GM12864 (cell line): ENCODE measurements at regions not wholly inside any gene's neighbourhood (a gene's known extent, or its start where the extent isn't known, plus 50 kb on each side); places are given as distances from the start of the nearest gene placed in this dataset.
"Not testable (repeated sequence)": the region's sequence is repeated elsewhere in the genome, so short reads cannot be mapped to it uniquely, and the experiment has no call there.

Experiments used
- DNase-seq: peaks from one replicate; pipeline ENCODE4 v3.0.0-alpha.2; 2011; ENCODE audit warnings: low read depth
- H3K4me3 ChIP-seq: 2 replicates; pipeline ENCODE4 v1.5.1; 2011; ENCODE audit warnings: mild to moderate bottlenecking, low read depth, low read length, control low read depth
- CTCF ChIP-seq: IDR thresholded peaks from 2 replicates; pipeline ENCODE4 v1.5.1; 2011; ENCODE audit warnings: low read depth, mild to moderate bottlenecking, moderate library complexity, low read length, control low read depth, inconsistent platforms; ENCODE audit errors: missing control alignments

GRCh38 chr7:83837683-83838082 is 188.7 kb upstream of the SEMA3E start:
- H3K4me3 ChIP-seq: no peak overlapping the region
- TF ChIP-seq CTCF: no peak
- no peak for DNase-seq

- no peak overlapping the region for H3K4me3 ChIP-seq
- DNase-seq: no peak
- TF ChIP-seq CTCF: no peak
Measured at GRCh38 chr7:83836028-83836427, 187.1 kb upstream of the SEMA3E start.

- TF ChIP-seq CTCF: no peak
- H3K4me3 ChIP-seq: no peak overlapping the region
- no peak for DNase-seq
Measured at GRCh38 chr7:83835424-83835823, 186.5 kb upstream of the SEMA3E start.

GRCh38 chr7:83833721-83834120 is 184.8 kb upstream of the SEMA3E start:
- H3K4me3 ChIP-seq, DNase-seq: not testable (repeated sequence)

- no peak overlapping the region for H3K4me3 ChIP-seq
- TF ChIP-seq CTCF: no peak
- no peak for DNase-seq
Measured at GRCh38 chr7:83832009-83832408, 183.1 kb upstream of the SEMA3E start.

- no peak for TF ChIP-seq CTCF
- H3K4me3 ChIP-seq: no peak overlapping the region
- no peak for DNase-seq
Measured at GRCh38 chr7:83827036-83827435, 178.1 kb upstream of the SEMA3E start.

- no peak overlapping the region for H3K4me3 ChIP-seq
- TF ChIP-seq CTCF: no peak
- no peak for DNase-seq
Measured at GRCh38 chr7:83824214-83824613, 175.3 kb upstream of the SEMA3E start.

- TF ChIP-seq CTCF: no peak
- DNase-seq: no peak
- H3K4me3 ChIP-seq: no peak overlapping the region
Measured at GRCh38 chr7:83821866-83822265, 172.9 kb upstream of the SEMA3E start.
